ENCODE measurements at regions not wholly inside any gene's neighbourhood (a gene's known extent, or its start where the extent isn't known, plus 50 kb on each side); places are given as distances from the start of the nearest gene placed in this dataset.

GRCh38 chr2:209208211-209208610, 215.6 kb upstream of the MAP2 start:
- peaks cover under 1 to 11% (median 9%) of the 10 kb centered on the region in 3 experiments; a peak in 3 of 7 replicates for H3K36me3 Mint-ChIP-seq (ENCODE audit: insufficient read depth in 1 of 3, low read depth in 3 of 3)
- TF ChIP-seq, protein P1, sequence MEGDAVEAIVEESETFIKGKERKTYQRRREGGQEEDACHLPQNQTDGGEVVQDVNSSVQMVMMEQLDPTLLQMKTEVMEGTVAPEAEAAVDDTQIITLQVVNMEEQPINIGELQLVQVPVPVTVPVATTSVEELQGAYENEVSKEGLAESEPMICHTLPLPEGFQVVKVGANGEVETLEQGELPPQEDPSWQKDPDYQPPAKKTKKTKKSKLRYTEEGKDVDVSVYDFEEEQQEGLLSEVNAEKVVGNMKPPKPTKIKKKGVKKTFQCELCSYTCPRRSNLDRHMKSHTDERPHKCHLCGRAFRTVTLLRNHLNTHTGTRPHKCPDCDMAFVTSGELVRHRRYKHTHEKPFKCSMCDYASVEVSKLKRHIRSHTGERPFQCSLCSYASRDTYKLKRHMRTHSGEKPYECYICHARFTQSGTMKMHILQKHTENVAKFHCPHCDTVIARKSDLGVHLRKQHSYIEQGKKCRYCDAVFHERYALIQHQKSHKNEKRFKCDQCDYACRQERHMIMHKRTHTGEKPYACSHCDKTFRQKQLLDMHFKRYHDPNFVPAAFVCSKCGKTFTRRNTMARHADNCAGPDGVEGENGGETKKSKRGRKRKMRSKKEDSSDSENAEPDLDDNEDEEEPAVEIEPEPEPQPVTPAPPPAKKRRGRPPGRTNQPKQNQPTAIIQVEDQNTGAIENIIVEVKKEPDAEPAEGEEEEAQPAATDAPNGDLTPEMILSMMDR (conservative IDR thresholded peaks at IDR 0.05), result peak; percentile 95
- H3K27me3 Mint-ChIP-seq (ENCODE audit: low read depth), result no peaks in the 10 kb centered on the region
- no peaks in the 10 kb centered on the region for H3K9me3 Mint-ChIP-seq
- Histone ChIP-seq H4K91ac (ENCODE audit: insufficient read length, low read depth, low read length) (no peak overlapping the region), H3T11ph (ENCODE audit: low read length) (no peak overlapping the region), H3K4me1 (ENCODE audit: insufficient read depth, low read length) (no peaks in the 10 kb centered on the region), H3K9ac (ENCODE audit: extremely low read depth, insufficient read length, low read length) (no peak overlapping the region), H4K8ac (replicated peaks; ENCODE audit: insufficient read length, low read depth, low read length) (no peak overlapping the region), H3K56ac (ENCODE audit: insufficient read length, low read depth, low read length) (no peak overlapping the region), H4K5ac (ENCODE audit: insufficient read length, low read depth, low read length) (no peak overlapping the region), H2BK5ac (ENCODE audit: insufficient read length, low read length) (no peak overlapping the region), H3K18ac (ENCODE audit: insufficient read length, low read depth, low read length) (no peak overlapping the region), H3K79me2 (ENCODE audit: insufficient read depth, low read length) (no peaks in the 10 kb centered on the region), H3K27me3 (ENCODE audit: insufficient read depth, low read length) (no peaks in the 10 kb centered on the region), H2AFZ (ENCODE audit: low read length) (no peak overlapping the region), H2BK20ac (ENCODE audit: low read depth, low read length, poor library complexity, severe bottlenecking) (no peak overlapping the region), H2BK15ac (ENCODE audit: low read depth, low read length) (no peak overlapping the region), H2BK12ac (ENCODE audit: insufficient read length, low read depth, low read length) (no peak overlapping the region), H3K9me3 (ENCODE audit: control insufficient read depth, low read depth, low read length) (no peaks in the 10 kb centered on the region), H3K4me2 (ENCODE audit: insufficient read depth, insufficient read length, low read length) (no peak overlapping the region), H2AK5ac (ENCODE audit: insufficient read length, low read length) (no peak overlapping the region), H3K23ac (ENCODE audit: insufficient read length, low read depth, low read length) (no peak overlapping the region), H2BK120ac (ENCODE audit: low read depth, low read length, poor library complexity, severe bottlenecking) (no peak overlapping the region), H3K14ac (ENCODE audit: insufficient read depth, low read length) (no peak overlapping the region), H4K20me1 (ENCODE audit: control insufficient read depth, insufficient read depth, insufficient read length) (no peaks in the 10 kb centered on the region), H3K27ac (ENCODE audit: insufficient read length, low read depth, low read length) (no peak overlapping the region), H3K23me2 (ENCODE audit: insufficient read length, low read depth, low read length, poor library complexity, severe bottlenecking) (no peaks in the 10 kb centered on the region), H3K4ac (ENCODE audit: low read depth, low read length) (no peak overlapping the region), H3K79me1 (ENCODE audit: insufficient read depth, low read depth, low read length, poor library complexity, severe bottlenecking) (no peaks in the 10 kb centered on the region)
- DNase-seq, result peak; percentile 31
- H3K27ac Mint-ChIP-seq, result no peak overlapping the region; a peak in 1 of 7 replicates
- no CpG with 5 or more reads among the region's 9 CpGs for WGBS (ENCODE audit: extremely low coverage, insufficient read length, low lambda C conversion rate)
- H3K4me1 Mint-ChIP-seq, result peaks cover 8 to 22% of the 10 kb centered on the region in 2 experiments; a peak in 3 of 4 replicates
- no peak overlapping the region for H3K4me3 Mint-ChIP-seq

Measured in H9 (cell line).